ENCODE measurements at regions not wholly inside any gene's neighbourhood (a gene's known extent, or its start where the extent isn't known, plus 50 kb on each side); places are given as distances from the start of the nearest gene placed in this dataset.

DNA sequence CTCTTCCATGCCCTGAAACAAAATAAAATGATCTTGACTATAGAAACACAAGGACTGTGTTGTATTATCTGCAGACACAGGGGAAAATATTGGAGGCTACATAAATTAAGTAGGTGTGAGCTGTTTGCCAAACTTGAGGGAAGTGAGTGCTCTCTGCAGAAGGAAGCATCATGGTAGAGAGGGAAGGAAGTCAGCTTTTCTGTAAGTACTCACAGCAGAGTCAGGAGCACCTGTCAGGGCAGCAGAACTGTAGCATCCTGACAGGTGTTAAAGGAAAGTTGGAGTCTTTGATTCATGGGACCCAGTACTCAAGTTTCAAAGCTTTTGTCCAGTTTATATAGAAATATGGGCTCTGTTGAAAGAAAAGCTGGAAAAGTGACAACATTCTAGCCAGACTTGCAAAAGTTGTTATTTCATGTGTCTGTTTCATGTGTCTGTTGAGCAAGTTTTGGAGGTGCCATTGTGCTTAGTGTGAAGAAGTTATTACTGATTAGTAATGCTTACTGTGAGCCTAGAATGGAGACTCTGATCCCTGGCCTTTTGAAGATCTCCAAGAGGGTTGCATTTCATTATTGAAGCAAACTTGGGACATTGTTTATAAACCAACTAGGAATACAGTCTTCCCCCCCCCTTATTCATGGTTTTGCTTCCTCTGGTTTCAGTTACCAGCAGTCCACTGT lies 194.7 kb downstream of the SPATA31D1 start (continued):
- TF ChIP-seq, protein P1, sequence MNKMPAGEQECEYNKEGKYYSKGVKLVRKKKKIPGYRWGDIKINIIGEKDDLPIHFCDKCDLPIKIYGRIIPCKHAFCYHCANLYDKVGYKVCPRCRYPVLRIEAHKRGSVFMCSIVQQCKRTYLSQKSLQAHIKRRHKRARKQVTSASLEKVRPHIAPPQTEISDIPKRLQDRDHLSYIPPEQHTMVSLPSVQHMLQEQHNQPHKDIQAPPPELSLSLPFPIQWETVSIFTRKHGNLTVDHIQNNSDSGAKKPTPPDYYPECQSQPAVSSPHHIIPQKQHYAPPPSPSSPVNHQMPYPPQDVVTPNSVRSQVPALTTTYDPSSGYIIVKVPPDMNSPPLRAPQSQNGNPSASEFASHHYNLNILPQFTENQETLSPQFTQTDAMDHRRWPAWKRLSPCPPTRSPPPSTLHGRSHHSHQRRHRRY (tag by site-specific recombination; IDR thresholded peaks at IDR 0.05): no peak
- no peak for TF ChIP-seq ZNF433 (tag by site-specific recombination; IDR thresholded peaks at IDR 0.05; ENCODE audit: low read depth)
- TF ChIP-seq ZNF76 (tag by site-specific recombination; IDR thresholded peaks at IDR 0.05; ENCODE audit: borderline replicate concordance, low read depth): no peak

DNA sequence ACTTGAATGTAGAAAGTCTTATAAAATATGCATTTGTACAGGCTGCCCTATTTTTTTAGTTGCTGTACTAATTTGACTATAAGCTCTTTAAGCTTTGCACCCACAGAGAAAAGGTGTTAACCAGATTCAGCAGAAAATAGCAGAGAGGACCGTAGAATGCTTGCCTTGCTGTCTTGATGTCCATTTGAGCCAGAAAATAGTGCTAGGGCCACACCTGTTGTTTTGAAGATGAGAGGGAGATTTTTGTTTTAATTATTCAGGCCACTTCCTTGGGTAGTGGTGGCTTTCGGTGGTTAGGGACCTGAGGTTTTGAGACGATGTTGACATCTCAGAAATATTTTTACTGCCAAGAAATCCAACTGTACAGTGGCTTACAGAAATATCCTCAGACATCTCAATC lies 196.0 kb downstream of the SPATA31D1 start:
- Histone ChIP-seq H3K4me3 (ENCODE audit: low read depth, low read length) (no peak overlapping the region), H3K36me3 (ENCODE audit: control insufficient read depth in 2 of 2, insufficient read depth in 1 of 2, low read length in 2 of 2) (no peaks in the 10 kb centered on the region), H3K27ac (ENCODE audit: extremely low read depth, low read depth, low read length) (no peak overlapping the region), H3K9me3 (ENCODE audit: control insufficient read depth, insufficient read depth, low read depth, low read length) (no peaks in the 10 kb centered on the region), H3K4me1 (ENCODE audit: control insufficient read depth, insufficient read depth, low read length) (no peaks in the 10 kb centered on the region)
- TF ChIP-seq ZNF596 (tag by site-specific recombination; IDR thresholded peaks at IDR 0.05) (no peak), ZNF366 (tag by site-specific recombination; conservative IDR thresholded peaks at IDR 0.05) (no peak), ZNF785 (tag by site-specific recombination; IDR thresholded peaks at IDR 0.05) (no peak), ZNF2 (tag by site-specific recombination; IDR thresholded peaks at IDR 0.05) (no peak), ZNF501 (tag by site-specific recombination; IDR thresholded peaks at IDR 0.05) (no peak), RBAK (tag by site-specific recombination; IDR thresholded peaks at IDR 0.05) (no peak), ZNF248 (tag by site-specific recombination; IDR thresholded peaks at IDR 0.05) (no peak), ZNF623 (tag by site-specific recombination; IDR thresholded peaks at IDR 0.05) (no peak), ZBTB21 (tag by site-specific recombination; IDR thresholded peaks at IDR 0.05) (no peak), ZNF76 (tag by site-specific recombination; IDR thresholded peaks at IDR 0.05; ENCODE audit: borderline replicate concordance, low read depth) (no peak), ZNF530 (tag by site-specific recombination; IDR thresholded peaks at IDR 0.05; ENCODE audit: low read depth) (no peak), ZNF776 (tag by site-specific recombination; IDR thresholded peaks at IDR 0.05; ENCODE audit: borderline replicate concordance) (no peak), ZNF335 (tag by site-specific recombination; conservative IDR thresholded peaks at IDR 0.05) (no peak), ZNF24 (tag by site-specific recombination; IDR thresholded peaks at IDR 0.05) (no peak)
- TF ChIP-seq, protein P2, sequence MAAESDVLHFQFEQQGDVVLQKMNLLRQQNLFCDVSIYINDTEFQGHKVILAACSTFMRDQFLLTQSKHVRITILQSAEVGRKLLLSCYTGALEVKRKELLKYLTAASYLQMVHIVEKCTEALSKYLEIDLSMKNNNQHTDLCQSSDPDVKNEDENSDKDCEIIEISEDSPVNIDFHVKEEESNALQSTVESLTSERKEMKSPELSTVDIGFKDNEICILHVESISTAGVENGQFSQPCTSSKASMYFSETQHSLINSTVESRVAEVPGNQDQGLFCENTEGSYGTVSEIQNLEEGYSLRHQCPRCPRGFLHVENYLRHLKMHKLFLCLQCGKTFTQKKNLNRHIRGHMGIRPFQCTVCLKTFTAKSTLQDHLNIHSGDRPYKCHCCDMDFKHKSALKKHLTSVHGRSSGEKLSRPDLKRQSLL (tag by site-specific recombination; IDR thresholded peaks at IDR 0.05): no peak
- ChIA-PET POLR2A (no interaction called here), CTCF (no interaction called here)

DNA sequence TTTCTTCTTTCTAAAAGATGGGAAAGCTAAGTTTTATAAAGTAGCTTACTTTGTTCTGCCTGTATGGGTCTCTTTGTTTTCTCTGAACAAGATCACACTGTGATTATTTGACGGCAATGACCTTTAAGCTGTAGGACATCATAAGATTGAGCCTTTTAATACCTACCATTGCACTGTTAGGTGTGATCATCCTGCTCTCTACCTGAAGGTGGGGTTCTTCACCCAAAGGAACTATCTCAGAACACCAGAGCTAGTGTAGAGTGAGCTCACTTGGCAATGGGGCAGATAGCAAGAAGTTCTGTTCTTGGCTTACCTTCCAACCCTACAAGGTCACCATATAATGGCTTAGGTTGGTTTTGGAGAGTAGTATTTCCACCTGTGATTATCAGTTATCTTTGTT lies 200.2 kb downstream of the SPATA31D1 start:
- no peaks in the 10 kb centered on the region for H3K4me1 ChIP-seq (ENCODE audit: control insufficient read depth, insufficient read depth, low read length)
- H3K9me3 ChIP-seq (ENCODE audit: control insufficient read depth, insufficient read depth, low read depth, low read length): no peaks in the 10 kb centered on the region
- ChIA-PET POLR2A (no interaction called here), CTCF (interaction anchor here (0.6 to 0.9 kb wide), 4 partner anchors 9 to 1903 kb away, joined by 3 read pairs; no protein-coding TSS in a partner anchor)
- H3K4me3 ChIP-seq (ENCODE audit: low read depth, low read length): no peak overlapping the region
- H3K27ac ChIP-seq (ENCODE audit: extremely low read depth, low read depth, low read length): no peak overlapping the region
- no peaks in the 10 kb centered on the region for H3K36me3 ChIP-seq (ENCODE audit: control insufficient read depth in 2 of 2, insufficient read depth in 1 of 2, low read length in 2 of 2)
- TF ChIP-seq ZBTB20 (tag by site-specific recombination; IDR thresholded peaks at IDR 0.05) (no peak), ZNF585B (tag by site-specific recombination; IDR thresholded peaks at IDR 0.05) (no peak), ZNF391 (tag by site-specific recombination; IDR thresholded peaks at IDR 0.05; ENCODE audit: borderline replicate concordance, low read depth) (no peak), ZNF10 (tag by site-specific recombination; IDR thresholded peaks at IDR 0.05) (no peak), ZSCAN16 (tag by site-specific recombination; IDR thresholded peaks at IDR 0.05) (no peak), GLI2 (tag by site-specific recombination; IDR thresholded peaks at IDR 0.05; ENCODE audit: borderline replicate concordance, low read depth) (no peak)
- TF ChIP-seq, protein P3, sequence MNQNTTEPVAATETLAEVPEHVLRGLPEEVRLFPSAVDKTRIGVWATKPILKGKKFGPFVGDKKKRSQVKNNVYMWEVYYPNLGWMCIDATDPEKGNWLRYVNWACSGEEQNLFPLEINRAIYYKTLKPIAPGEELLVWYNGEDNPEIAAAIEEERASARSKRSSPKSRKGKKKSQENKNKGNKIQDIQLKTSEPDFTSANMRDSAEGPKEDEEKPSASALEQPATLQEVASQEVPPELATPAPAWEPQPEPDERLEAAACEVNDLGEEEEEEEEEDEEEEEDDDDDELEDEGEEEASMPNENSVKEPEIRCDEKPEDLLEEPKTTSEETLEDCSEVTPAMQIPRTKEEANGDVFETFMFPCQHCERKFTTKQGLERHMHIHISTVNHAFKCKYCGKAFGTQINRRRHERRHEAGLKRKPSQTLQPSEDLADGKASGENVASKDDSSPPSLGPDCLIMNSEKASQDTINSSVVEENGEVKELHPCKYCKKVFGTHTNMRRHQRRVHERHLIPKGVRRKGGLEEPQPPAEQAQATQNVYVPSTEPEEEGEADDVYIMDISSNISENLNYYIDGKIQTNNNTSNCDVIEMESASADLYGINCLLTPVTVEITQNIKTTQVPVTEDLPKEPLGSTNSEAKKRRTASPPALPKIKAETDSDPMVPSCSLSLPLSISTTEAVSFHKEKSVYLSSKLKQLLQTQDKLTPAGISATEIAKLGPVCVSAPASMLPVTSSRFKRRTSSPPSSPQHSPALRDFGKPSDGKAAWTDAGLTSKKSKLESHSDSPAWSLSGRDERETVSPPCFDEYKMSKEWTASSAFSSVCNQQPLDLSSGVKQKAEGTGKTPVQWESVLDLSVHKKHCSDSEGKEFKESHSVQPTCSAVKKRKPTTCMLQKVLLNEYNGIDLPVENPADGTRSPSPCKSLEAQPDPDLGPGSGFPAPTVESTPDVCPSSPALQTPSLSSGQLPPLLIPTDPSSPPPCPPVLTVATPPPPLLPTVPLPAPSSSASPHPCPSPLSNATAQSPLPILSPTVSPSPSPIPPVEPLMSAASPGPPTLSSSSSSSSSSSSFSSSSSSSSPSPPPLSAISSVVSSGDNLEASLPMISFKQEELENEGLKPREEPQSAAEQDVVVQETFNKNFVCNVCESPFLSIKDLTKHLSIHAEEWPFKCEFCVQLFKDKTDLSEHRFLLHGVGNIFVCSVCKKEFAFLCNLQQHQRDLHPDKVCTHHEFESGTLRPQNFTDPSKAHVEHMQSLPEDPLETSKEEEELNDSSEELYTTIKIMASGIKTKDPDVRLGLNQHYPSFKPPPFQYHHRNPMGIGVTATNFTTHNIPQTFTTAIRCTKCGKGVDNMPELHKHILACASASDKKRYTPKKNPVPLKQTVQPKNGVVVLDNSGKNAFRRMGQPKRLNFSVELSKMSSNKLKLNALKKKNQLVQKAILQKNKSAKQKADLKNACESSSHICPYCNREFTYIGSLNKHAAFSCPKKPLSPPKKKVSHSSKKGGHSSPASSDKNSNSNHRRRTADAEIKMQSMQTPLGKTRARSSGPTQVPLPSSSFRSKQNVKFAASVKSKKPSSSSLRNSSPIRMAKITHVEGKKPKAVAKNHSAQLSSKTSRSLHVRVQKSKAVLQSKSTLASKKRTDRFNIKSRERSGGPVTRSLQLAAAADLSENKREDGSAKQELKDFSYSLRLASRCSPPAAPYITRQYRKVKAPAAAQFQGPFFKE (tag by site-specific recombination; IDR thresholded peaks at IDR 0.05; ENCODE audit: borderline replicate concordance): no peak
